GM19035 (cell line): ENCODE measurements at regions not wholly inside any gene's neighbourhood (a gene's known extent, or its start where the extent isn't known, plus 50 kb on each side); places are given as distances from the start of the nearest gene placed in this dataset.

Source experiments
- ATAC-seq: cut with Tn5 transposase; IDR thresholded peaks from one replicate; pipeline ENCODE4 v1.9.1; 2021; ENCODE audit not compliant: unreplicated experiment

DNA sequence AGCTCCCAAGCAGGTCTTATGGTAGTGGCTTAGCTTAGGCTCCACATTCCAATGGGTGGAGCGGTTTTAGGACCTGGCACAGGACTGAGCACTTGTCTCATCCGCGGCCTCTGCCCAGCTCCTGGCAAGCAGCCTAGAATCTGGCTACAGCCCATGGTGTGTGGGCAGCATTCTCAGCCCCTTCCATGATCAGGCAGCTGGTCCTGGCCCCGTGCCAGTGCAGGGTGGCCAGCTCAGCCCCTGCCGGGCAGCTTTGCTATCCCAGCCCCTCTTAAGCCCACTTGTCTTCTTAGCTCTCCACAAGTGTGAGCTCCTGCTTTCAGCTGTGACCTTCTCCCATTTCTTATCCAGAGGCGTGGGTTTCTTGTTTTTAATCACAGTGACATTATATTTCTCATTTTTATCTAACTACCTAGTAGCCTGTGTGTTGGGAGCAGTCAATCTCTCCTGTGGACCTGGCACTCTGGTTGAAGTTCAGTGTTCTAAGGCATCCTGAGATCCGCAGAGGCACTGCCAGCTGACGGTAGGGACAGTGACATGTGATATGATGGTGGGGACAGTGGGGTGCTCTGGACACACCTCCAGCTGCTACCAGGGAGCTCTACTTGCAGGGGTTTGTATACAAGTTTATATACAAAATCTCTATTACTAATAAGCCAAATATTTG is 84.5 kb upstream of the PRNP start:
- no peak for ATAC-seq

- ATAC-seq: no peak
These were observed 85.8 kb upstream of the PRNP start for GRCh38 chr20:4600308-4601014.

GRCh38 chr20:4597215-4597614 is 89.0 kb upstream of the PRNP start:
- no peak for ATAC-seq

- ATAC-seq: no peak
These were observed 93.1 kb upstream of the PRNP start for GRCh38 chr20:4593149-4593525.

- ATAC-seq: no peak
These were observed 93.7 kb upstream of the PRNP start for GRCh38 chr20:4592316-4593148.

DNA sequence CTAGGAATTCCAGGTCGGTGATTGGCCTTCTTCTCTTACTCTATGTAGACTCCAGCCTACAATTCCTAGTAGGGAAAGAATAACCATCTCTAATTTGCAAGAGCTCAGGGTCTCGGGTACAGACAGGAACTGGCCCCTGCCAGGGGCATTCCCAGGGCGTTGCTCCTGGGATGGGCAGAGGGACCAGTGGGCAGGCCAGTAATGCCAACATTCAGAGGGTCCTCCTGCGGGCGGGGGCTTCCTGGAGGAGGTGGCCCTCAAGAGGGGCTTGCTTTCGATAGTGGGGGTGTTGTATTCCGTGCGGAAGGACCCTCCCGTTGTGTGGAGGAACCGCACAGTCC is 94.3 kb upstream of the PRNP start:
- ATAC-seq: no peak

GRCh38 chr20:4585758-4586157 is 100.5 kb upstream of the PRNP start:
- no peak for ATAC-seq

- no peak for ATAC-seq
These were observed 101.0 kb upstream of the PRNP start for GRCh38 chr20:4585104-4585753.

- ATAC-seq: no peak
These were observed 101.7 kb upstream of the PRNP start for GRCh38 chr20:4584510-4584909.

GRCh38 chr20:4581838-4582237 is 104.4 kb upstream of the PRNP start:
- no peak for ATAC-seq

DNA sequence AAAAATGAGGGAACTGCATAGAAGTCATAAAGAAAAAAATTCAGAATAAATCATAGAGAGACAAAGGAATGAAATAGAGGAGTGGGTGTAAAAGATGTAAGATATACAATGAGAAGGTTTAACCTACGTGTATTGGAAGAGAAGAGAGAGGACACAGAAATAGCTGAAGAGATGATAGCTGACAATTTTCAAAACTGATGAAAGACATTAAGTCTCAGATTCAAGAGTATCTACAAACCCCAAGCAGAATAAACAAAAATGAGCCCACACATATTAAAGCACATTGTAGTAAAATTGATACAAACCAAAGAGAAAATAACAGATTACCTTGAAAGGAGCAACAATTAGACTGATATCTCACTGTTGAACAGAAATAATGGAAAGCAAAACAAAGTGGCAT is 107.9 kb upstream of the PRNP start:
- ATAC-seq: no peak

GRCh38 chr20:4574356-4574690 is 111.9 kb upstream of the PRNP start:
- ATAC-seq: no peak

DNA sequence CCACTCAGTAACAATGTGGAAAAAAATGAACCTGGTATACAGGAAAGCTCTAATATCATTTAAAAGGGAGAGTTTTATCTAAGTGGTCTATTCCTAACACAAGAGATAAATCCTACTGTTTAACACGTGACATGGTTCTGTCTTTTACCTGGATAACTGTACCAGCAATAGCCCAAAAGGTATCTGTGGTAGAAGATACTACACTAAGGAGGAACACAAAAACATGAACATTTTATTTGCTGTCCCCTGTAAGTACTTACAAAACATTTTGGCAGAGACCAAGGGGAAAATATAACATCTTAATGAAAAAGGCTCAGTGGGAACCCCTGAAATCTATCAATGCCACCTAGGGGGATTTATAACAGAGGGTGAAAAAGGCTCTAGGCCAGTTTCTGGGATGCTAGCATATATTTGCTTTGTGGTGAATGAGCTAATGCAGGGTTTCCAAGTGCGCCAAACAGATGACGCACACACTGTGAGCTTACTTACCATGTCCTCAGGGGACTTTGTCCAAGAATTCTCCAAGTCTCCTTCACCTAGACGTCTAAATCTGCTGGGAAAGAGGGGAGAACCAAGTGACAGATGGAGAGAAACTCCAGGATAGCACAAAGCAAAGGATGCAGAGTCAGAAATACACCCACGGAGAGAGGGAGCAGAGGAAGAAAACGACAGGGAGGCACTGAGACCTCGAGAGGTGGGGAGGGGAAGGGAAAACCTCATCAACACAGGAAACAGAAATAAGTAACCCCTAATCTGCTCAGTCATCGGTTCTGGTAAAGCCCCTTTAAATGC is 112.5 kb upstream of the PRNP start:
- ATAC-seq: no peak

GRCh38 chr20:4571759-4572531 is 114.3 kb upstream of the PRNP start:
- ATAC-seq: no peak

DNA sequence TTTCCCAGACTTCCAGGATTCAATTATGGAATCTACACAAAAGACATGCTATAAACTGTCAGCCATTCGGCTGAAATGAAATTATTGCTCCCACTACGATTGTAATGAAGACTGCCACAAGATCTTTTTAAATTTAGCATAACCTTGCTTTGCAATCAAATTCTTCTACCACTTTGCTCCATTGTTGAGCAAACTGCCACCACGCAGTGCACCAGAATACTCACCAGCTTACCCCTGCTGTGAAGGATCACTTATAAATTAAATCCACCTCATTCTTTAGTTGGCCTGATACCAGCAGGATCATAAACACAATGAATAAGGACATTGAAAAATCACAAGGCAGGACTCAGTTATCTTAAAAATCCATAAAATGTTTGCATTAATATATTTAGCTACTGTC is 116.4 kb upstream of the PRNP start:
- no peak for ATAC-seq

- ATAC-seq: no peak
These were observed 117.2 kb upstream of the PRNP start for GRCh38 chr20:4569092-4569491.

DNA sequence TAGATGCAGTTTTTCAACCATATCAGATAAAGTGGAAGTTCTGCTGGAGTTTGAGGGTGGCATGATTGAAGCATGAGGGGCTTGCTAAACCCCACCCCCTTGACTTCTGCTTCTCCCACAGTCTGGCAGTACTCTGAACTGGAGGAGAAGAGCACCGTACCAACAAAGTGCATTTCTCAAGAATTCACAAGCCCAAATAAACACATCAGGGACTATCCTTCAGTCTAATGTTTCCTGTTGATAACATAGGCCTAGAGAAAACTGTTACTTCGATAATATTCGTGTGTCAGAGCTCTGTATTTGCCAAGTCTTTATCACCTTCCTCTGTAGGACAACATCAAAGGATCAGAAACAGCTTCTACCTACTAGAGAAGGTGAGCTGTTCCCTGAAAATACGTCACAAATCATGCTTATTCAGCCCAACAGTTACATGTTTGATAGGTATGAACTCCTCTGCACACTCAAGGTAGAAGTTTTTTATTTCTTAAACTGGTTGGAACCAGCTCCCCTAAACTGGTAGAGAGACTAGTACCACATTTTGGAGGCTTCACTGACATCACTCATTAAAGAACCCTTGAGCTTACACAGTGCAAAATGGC is 117.8 kb upstream of the PRNP start:
- ATAC-seq: no peak

- no peak for ATAC-seq
These were observed 119.1 kb upstream of the PRNP start for GRCh38 chr20:4567170-4567569.

- no peak for ATAC-seq
These were observed 122.7 kb upstream of the PRNP start for GRCh38 chr20:4563534-4563933.

GRCh38 chr20:4563031-4563430 is 123.2 kb upstream of the PRNP start:
- no peak for ATAC-seq
